Bronchial epithelial cell (primary cell): ENCODE measurements at regions not wholly inside any gene's neighbourhood (a gene's known extent, or its start where the extent isn't known, plus 50 kb on each side); places are given as distances from the start of the nearest gene placed in this dataset.

ENCODE experiments used
- DNase-seq: peaks from one replicate; pipeline ENCODE4 v3.0.0-alpha.2; 2010; ENCODE audit warnings: low read depth
- FAIRE-seq: peaks from 2 replicates; lab custom pipeline; 2011; peaks lifted over from hg19 to GRCh38; lab: Jason Lieb, UNC
- H3K27me3 ChIP-seq: 2 replicates; pipeline ENCODE4 v1.5.1; 2011; ENCODE audit warnings: low read length; ENCODE audit not compliant: control insufficient read depth, insufficient read depth
- H3K36me3 ChIP-seq: 2 replicates; pipeline ENCODE4 v1.5.1; 2011; ENCODE audit warnings: low read length; ENCODE audit not compliant: control insufficient read depth, insufficient read depth
- H3K4me3 ChIP-seq: 2 replicates; pipeline ENCODE4 v1.5.1; 2011; ENCODE audit warnings: mild to moderate bottlenecking, low read depth, low read length, control low read depth
- CTCF ChIP-seq: IDR thresholded peaks from 2 replicates; pipeline ENCODE4 v1.5.1; 2011; ENCODE audit warnings: mild to moderate bottlenecking, moderate library complexity, low read length, control low read depth, inconsistent platforms; ENCODE audit not compliant: insufficient read depth, severe bottlenecking

- H3K36me3 ChIP-seq: no peaks in the 10 kb centered on the region
- no peak overlapping the region for H3K4me3 ChIP-seq
- no peak for FAIRE-seq
- H3K27me3 ChIP-seq: no peaks in the 10 kb centered on the region
- TF ChIP-seq CTCF: no peak
- DNase-seq: peak; percentile 23
These were observed 106.3 kb upstream of the MME start for GRCh38 chr3:154973851-154974250.

- FAIRE-seq: no peak
These were observed 107.2 kb upstream of the MME start for GRCh38 chr3:154972951-154973350.

GRCh38 chr3:154971771-154972326 is 108.3 kb upstream of the MME start:
- FAIRE-seq (no peak), DNase-seq (peak; percentile 91)
- Histone ChIP-seq H3K4me3 (no peak overlapping the region), H3K36me3 (no peaks in the 10 kb centered on the region), H3K27me3 (no peaks in the 10 kb centered on the region)
- TF ChIP-seq CTCF: no peak

More at GRCh38 chr3:154972951-154973350, 107.2 kb upstream of the MME start:
- TF ChIP-seq CTCF: no peak
- DNase-seq: no peak
- H3K4me3 ChIP-seq: no peak overlapping the region
- H3K36me3 ChIP-seq: no peaks in the 10 kb centered on the region
- H3K27me3 ChIP-seq: no peaks in the 10 kb centered on the region

GRCh38 chr3:154971341-154971740 is 108.8 kb upstream of the MME start:
- DNase-seq (no peak), FAIRE-seq (no peak)
- H3K27me3 ChIP-seq: no peaks in the 10 kb centered on the region
- no peak overlapping the region for H3K4me3 ChIP-seq
- no peak for TF ChIP-seq CTCF
- no peaks in the 10 kb centered on the region for H3K36me3 ChIP-seq

GRCh38 chr3:154970797-154971196 is 109.3 kb upstream of the MME start:
- H3K4me3 ChIP-seq: no peak overlapping the region
- H3K27me3 ChIP-seq: no peaks in the 10 kb centered on the region
- TF ChIP-seq CTCF: no peak
- no peaks in the 10 kb centered on the region for H3K36me3 ChIP-seq
- DNase-seq: peak; percentile 94
- FAIRE-seq: no peak

- DNase-seq: no peak
- Histone ChIP-seq H3K4me3 (no peak overlapping the region), H3K36me3 (no peaks in the 10 kb centered on the region), H3K27me3 (no peaks in the 10 kb centered on the region)
- no peak for TF ChIP-seq CTCF
- no peak for FAIRE-seq
These were observed 110.8 kb upstream of the MME start for GRCh38 chr3:154969366-154969765.
